ENCODE measurements at regions not wholly inside any gene's neighbourhood (a gene's known extent, or its start where the extent isn't known, plus 50 kb on each side); places are given as distances from the start of the nearest gene placed in this dataset.

DNA sequence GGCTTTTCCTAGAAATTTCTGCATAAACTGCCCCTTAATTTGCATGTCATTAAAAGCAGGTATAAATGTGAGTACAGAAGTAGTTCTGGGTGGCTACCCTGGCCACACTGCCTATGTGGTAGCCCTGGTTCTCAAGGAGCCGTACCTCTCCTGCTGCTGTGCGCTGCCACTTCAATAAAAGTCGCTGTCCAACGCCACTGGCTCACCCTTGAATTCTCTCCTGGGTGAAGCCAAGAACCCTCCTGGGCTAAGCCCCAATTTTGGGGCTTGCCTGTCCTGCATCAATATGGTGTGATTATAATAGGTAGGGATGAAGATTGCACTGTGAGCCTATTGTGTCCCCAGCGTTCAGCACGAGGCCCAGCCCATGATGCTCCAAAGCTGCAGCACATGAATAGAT is 65.6 kb upstream of the C1orf174 start:
- no peak overlapping the region for H3K4me3 ChIP-seq
- no peak overlapping the region for H3K27ac ChIP-seq (replicated peaks)
- DNase-seq, result no peak
- H3K27me3 ChIP-seq (ENCODE audit: low read depth), result peaks cover 49% of the 10 kb centered on the region
- no peaks in the 10 kb centered on the region for H3K36me3 ChIP-seq
- H3K4me1 ChIP-seq, result no peaks in the 10 kb centered on the region
- peaks cover 15% of the 10 kb centered on the region for H3K9me3 ChIP-seq (replicated peaks)
- TF ChIP-seq, protein P1, sequence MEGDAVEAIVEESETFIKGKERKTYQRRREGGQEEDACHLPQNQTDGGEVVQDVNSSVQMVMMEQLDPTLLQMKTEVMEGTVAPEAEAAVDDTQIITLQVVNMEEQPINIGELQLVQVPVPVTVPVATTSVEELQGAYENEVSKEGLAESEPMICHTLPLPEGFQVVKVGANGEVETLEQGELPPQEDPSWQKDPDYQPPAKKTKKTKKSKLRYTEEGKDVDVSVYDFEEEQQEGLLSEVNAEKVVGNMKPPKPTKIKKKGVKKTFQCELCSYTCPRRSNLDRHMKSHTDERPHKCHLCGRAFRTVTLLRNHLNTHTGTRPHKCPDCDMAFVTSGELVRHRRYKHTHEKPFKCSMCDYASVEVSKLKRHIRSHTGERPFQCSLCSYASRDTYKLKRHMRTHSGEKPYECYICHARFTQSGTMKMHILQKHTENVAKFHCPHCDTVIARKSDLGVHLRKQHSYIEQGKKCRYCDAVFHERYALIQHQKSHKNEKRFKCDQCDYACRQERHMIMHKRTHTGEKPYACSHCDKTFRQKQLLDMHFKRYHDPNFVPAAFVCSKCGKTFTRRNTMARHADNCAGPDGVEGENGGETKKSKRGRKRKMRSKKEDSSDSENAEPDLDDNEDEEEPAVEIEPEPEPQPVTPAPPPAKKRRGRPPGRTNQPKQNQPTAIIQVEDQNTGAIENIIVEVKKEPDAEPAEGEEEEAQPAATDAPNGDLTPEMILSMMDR (IDR thresholded peaks at IDR 0.05; ENCODE audit: borderline replicate concordance), result no peak
- intact Hi-C loops (cut with micrococcal nuclease), result no loop called here

DNA sequence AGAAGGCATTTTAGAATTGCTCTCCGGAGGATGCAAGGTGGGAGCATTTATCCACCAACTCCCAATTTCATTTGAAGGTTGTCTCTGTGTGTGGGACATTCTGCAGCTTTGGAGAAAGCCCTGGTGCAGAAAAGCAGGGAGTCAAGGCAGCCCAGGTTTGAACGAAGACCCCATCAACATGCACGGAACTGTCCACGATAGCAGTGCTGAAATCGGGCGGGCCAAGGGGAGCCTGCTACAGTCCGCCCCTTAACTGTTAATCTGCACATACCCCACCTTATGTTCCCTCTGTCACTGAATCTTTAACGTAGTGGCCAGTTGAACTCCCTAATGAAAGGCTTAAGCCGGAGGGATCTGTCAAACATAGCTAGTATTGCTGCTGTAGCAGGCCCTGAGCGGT is 68.8 kb upstream of the C1orf174 start:
- no peaks in the 10 kb centered on the region for H3K4me1 ChIP-seq
- intact Hi-C loops (cut with micrococcal nuclease), result no loop called here

DNA sequence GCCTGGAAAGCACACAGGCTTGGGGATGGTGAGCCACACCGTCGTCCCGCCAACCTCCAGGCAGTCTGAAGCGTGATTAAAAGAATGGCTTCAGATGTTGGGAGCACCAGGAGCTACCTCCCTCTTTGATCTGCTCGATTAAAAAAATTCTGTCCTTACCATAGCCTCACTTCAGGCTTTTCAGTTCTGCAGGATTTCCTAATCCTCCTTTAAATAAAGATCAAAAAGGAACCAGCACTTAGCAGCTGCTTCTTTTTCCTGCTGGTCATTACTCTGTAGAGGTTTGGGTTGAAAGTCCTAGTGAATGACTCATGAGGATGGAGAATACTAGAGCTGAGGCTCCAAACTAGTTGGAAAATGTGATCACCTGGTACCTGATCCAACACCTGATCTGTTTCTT is 71.9 kb upstream of the C1orf174 start:
- peaks cover 15% of the 10 kb centered on the region for H3K9me3 ChIP-seq (replicated peaks)
- intact Hi-C loops (cut with micrococcal nuclease), result no loop called here
- no peak overlapping the region for H3K27ac ChIP-seq (replicated peaks)
- DNase-seq, result no peak
- peaks cover 98% of the 10 kb centered on the region for H3K27me3 ChIP-seq (ENCODE audit: low read depth)
- TF ChIP-seq, protein P1 (IDR thresholded peaks at IDR 0.05; ENCODE audit: borderline replicate concordance), result no peak
- no peaks in the 10 kb centered on the region for H3K4me1 ChIP-seq
- no peaks in the 10 kb centered on the region for H3K36me3 ChIP-seq
- no peak overlapping the region for H3K4me3 ChIP-seq

More for the DNA sequence above, 68.8 kb upstream of the C1orf174 start:
- Histone ChIP-seq H3K36me3 (no peaks in the 10 kb centered on the region), H3K27ac (replicated peaks) (no peak overlapping the region), H3K9me3 (replicated peaks) (peaks cover 15% of the 10 kb centered on the region), H3K27me3 (ENCODE audit: low read depth) (peaks cover 80% of the 10 kb centered on the region), H3K4me3 (no peak overlapping the region)
- DNase-seq, result no peak
- TF ChIP-seq, protein P1 (IDR thresholded peaks at IDR 0.05; ENCODE audit: borderline replicate concordance), result no peak

DNA sequence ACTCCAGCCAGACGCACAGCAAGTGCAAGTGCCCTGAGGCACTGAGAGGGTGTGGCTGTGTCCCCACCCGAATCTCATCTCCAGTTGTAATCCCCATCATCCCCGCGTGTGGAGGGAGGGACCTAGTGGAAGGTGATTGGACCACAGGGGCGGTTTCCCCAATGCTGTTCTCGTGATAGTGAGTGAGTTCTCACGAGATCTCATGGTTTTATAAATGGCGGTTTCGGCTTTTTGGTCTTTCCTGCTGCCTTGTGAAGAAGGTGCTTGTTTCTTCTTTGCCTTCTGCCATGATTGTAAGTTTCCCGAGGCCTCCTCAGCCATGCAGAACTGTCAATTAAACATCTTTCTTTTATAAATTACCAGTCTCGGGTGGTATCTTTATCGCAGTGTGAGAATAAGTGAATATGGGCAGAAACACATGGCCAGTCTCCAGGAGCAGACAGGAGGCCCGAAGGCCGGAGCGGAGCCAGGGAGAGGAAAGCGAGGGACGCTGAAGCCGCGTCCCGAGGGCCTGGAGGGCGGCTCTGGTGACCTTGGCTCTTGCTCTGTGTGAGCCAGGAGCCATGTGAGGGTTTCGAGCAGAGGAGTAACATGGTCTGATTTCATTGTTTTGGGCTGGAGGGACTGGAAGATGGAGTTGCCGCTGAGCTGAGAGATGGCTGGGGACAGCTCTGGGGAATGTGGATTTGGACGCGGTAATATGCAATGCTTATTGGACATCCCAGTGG is 76.0 kb upstream of the C1orf174 start:
- intact Hi-C loops (cut with micrococcal nuclease), result no loop called here
- Histone ChIP-seq H3K4me3 (no peak overlapping the region), H3K4me1 (no peaks in the 10 kb centered on the region), H3K36me3 (no peaks in the 10 kb centered on the region), H3K27me3 (ENCODE audit: low read depth) (peaks cover 87% of the 10 kb centered on the region), H3K27ac (replicated peaks) (no peak overlapping the region), H3K9me3 (replicated peaks) (no peaks in the 10 kb centered on the region)
- DNase-seq, result no peak
- TF ChIP-seq, protein P1 (IDR thresholded peaks at IDR 0.05; ENCODE audit: borderline replicate concordance), result no peak

DNA sequence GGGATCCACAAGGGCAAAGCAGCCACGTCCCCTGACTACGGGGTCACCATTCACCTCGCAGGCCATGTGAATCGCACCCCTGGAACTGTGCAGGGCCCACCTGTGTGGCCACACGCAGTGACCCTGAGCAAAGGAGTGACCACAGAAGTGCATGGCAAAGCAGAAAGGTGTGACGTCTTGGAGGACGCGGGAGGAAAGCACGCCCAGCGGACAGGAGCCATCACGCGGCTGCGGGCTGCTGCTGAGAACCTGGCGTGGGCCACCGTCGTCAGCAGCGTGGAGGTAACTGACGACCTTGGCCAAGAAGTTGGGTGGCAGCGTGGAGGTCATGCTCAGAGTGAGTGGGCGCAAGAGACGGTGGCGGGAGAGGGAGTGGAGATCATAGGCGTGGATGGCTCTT is 76.7 kb upstream of the C1orf174 start:
- Histone ChIP-seq H3K4me3 (no peak overlapping the region), H3K27ac (replicated peaks) (no peak overlapping the region), H3K27me3 (ENCODE audit: low read depth) (peaks cover 82% of the 10 kb centered on the region), H3K9me3 (replicated peaks) (no peaks in the 10 kb centered on the region), H3K36me3 (no peaks in the 10 kb centered on the region), H3K4me1 (no peaks in the 10 kb centered on the region)
- TF ChIP-seq, protein P1 (IDR thresholded peaks at IDR 0.05; ENCODE audit: borderline replicate concordance), result no peak
- intact Hi-C loops (cut with micrococcal nuclease), result no loop called here
- DNase-seq, result no peak

All from left ventricle myocardium inferior (tissue), 1 donor.